GM21360 (cell line): ENCODE measurements at regions not wholly inside any gene's neighbourhood (a gene's known extent, or its start where the extent isn't known, plus 50 kb on each side); places are given as distances from the start of the nearest gene placed in this dataset.

ENCODE experiments used
- ATAC-seq: cut with Tn5 transposase; IDR thresholded peaks from one replicate; pipeline ENCODE4 v1.9.1; 2021; ENCODE audit warnings: mild to moderate bottlenecking, moderate library complexity; ENCODE audit not compliant: unreplicated experiment

GRCh38 chr20:48284315-48284714 lies 499.0 kb upstream of the SULF2 start:
- no peak for ATAC-seq

- ATAC-seq, result no peak
Observed at GRCh38 chr20:48283470-48284110, 498.3 kb upstream of the SULF2 start.

GRCh38 chr20:48282591-48283228 lies 497.4 kb upstream of the SULF2 start:
- no peak for ATAC-seq

- no peak for ATAC-seq
Observed at GRCh38 chr20:48281501-48281900, 496.2 kb upstream of the SULF2 start.

- ATAC-seq, result no peak
Observed at GRCh38 chr20:48278961-48279481, 493.7 kb upstream of the SULF2 start.

- ATAC-seq, result no peak
Observed at GRCh38 chr20:48277266-48277665, 492.0 kb upstream of the SULF2 start.

- ATAC-seq, result no peak
Observed at GRCh38 chr20:48276021-48276342, 490.7 kb upstream of the SULF2 start.

GRCh38 chr20:48275286-48276020 lies 490.2 kb upstream of the SULF2 start:
- ATAC-seq, result no peak

- ATAC-seq, result no peak
Observed at GRCh38 chr20:48273843-48274242, 488.6 kb upstream of the SULF2 start.

GRCh38 chr20:48270885-48271284 lies 485.6 kb upstream of the SULF2 start:
- ATAC-seq, result no peak

- no peak for ATAC-seq
Observed at GRCh38 chr20:48267860-48268633, 482.8 kb upstream of the SULF2 start.

- ATAC-seq, result no peak
Observed at GRCh38 chr20:48266571-48266970, 481.3 kb upstream of the SULF2 start.

- ATAC-seq, result no peak
Observed at GRCh38 chr20:48265791-48266190, 480.5 kb upstream of the SULF2 start.

- no peak for ATAC-seq
Observed at GRCh38 chr20:48262955-48263354, 477.7 kb upstream of the SULF2 start.

- no peak for ATAC-seq
Observed at GRCh38 chr20:48262466-48262865, 477.2 kb upstream of the SULF2 start.

GRCh38 chr20:48261398-48261910 lies 476.2 kb upstream of the SULF2 start:
- no peak for ATAC-seq

GRCh38 chr20:48260129-48260756 lies 475.0 kb upstream of the SULF2 start:
- no peak for ATAC-seq

- ATAC-seq, result no peak
Observed at GRCh38 chr20:48259456-48259855, 474.2 kb upstream of the SULF2 start.

GRCh38 chr20:48257833-48258232 lies 472.6 kb upstream of the SULF2 start:
- no peak for ATAC-seq

- no peak for ATAC-seq
Observed at GRCh38 chr20:48247961-48248360, 462.7 kb upstream of the SULF2 start.
